Lower lobe of right lung (tissue), 2 donors: ENCODE measurements at regions not wholly inside any gene's neighbourhood (a gene's known extent, or its start where the extent isn't known, plus 50 kb on each side); places are given as distances from the start of the nearest gene placed in this dataset.
"Not testable (repeated sequence)": the region's sequence is repeated elsewhere in the genome, so short reads cannot be mapped to it uniquely, and the experiment has no call there.

Source experiments
- ATAC-seq, 2 donors: fragments of 200-7000 bp; cut with Tn5 transposase; one replicate each; pipeline ENCODE4 v1.9.1; 2020 to 2022; ENCODE audit warnings: mild to moderate bottlenecking in 2 of 2, moderate library complexity in 2 of 2
- DNase-seq: peaks from one replicate; pipeline ENCODE4 v3.0.0-alpha.2; 2020
- H3K27ac ChIP-seq: fragments of 200-600 bp; one replicate; pipeline ENCODE4 v1.8.0; 2022
- H3K27me3 ChIP-seq: fragments of 200-600 bp; one replicate; pipeline ENCODE4 v1.8.0; 2022; ENCODE audit warnings: low read depth
- H3K36me3 ChIP-seq: fragments of 200-600 bp; one replicate; pipeline ENCODE4 v1.8.0; 2022; ENCODE audit warnings: mild to moderate bottlenecking
- H3K4me1 ChIP-seq: fragments of 200-600 bp; one replicate; pipeline ENCODE4 v1.8.0; 2022
- H3K4me3 ChIP-seq: fragments of 200-600 bp; one replicate; pipeline ENCODE4 v1.8.0; 2022; ENCODE audit warnings: mild to moderate bottlenecking
- H3K9me3 ChIP-seq: fragments of 200-600 bp; one replicate; pipeline ENCODE4 v1.8.0; 2022
- CTCF ChIP-seq: fragments of 200-600 bp; IDR thresholded peaks from one replicate; pipeline ENCODE4 v1.8.0; 2022; ENCODE audit warnings: antibody characterized with exemption, mild to moderate bottlenecking
- intact Hi-C: fragments of 100-400 bp; cut with DNase I; formaldehyde crosslinking; loops from one replicate; pipeline ENCODE4 v1.11.0; 2022
- donor health status: DM: no; HTN: yes; CAD: no; lungs with severe emphysema.

- Histone ChIP-seq H3K4me1 (no peaks in the 10 kb centered on the region), H3K27ac (no peak overlapping the region), H3K36me3 (no peaks in the 10 kb centered on the region), H3K9me3 (no peaks in the 10 kb centered on the region), H3K4me3 (no peak overlapping the region), H3K27me3 (no peaks in the 10 kb centered on the region)
- DNase-seq = no peak
- intact Hi-C loops = no loop called here
- ATAC-seq = no peak
- TF ChIP-seq CTCF = no peak
Observed at GRCh38 chr18:14997357-14997756, 249.4 kb downstream of the ANKRD30B start.

DNA sequence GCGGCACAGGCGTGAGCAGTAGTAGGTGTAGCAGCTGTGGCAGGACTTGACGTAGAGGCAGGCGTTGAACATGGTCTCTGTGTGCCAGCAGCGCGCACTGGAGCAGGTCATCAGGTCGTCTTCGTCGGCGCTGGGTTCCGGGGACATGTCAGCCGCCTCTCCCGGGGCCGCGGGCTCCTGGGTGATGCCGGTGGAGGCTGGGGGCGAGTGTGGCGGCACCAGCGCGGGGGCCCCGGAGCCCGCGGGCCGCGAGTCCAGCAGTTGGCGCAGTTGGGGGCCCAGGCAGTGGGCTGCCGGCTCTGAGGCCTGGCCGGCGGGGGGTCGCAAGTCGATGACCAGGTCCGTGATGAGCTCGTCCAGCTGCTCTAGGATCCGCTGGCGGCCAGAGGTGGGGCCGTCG, 249.9 kb downstream of the ANKRD30B start:
- intact Hi-C loops, ATAC-seq, DNase-seq, H3K4me1 ChIP-seq, H3K4me3 ChIP-seq, H3K27me3 ChIP-seq, H3K27ac ChIP-seq, H3K36me3 ChIP-seq, H3K9me3 ChIP-seq: not testable (repeated sequence)

DNA sequence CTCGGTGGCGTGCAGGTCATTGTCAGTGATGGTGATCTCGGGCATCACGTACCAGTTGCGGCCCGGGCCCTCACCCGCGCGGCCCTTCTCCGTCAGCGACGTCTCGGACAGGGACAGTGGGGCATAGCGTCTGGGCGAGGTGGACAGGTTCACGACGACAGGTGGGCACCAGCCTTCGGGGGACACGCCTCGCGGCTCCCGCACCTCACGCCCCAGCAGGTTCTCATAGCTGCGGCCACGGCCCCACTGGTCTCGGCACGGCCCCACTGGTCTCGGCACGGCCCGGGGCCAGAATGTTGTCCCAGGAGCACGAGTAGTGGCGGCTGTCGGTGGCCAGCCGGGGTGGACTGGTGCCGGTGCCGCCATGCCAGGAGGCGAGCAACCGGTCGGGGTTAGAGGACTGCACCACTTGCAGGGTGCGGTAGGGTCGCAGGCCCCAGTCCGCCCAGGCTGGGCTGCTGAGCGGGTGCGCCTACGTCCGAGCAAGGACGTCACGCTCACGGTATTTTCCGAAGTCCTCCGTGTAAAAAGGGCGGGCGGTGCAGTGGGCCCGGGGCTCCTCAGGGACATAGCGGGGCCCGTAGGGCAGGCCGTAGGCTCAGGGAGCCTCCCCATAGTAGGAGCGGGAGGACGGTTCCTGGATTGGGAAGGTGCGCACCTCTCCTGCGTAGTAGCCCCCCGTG, 250.5 kb downstream of the ANKRD30B start:
- H3K9me3 ChIP-seq, intact Hi-C loops, ATAC-seq, H3K27ac ChIP-seq, H3K27me3 ChIP-seq, H3K4me3 ChIP-seq, DNase-seq, H3K36me3 ChIP-seq, H3K4me1 ChIP-seq: not testable (repeated sequence)

- H3K27ac ChIP-seq = no peak overlapping the region
- no peaks in the 10 kb centered on the region for H3K27me3 ChIP-seq
- intact Hi-C loops = no loop called here
- no peaks in the 10 kb centered on the region for H3K4me1 ChIP-seq
- no peaks in the 10 kb centered on the region for H3K9me3 ChIP-seq
- H3K4me3 ChIP-seq = no peak overlapping the region
- no peak for DNase-seq
- ATAC-seq = no peak
- TF ChIP-seq CTCF = no peak
- no peaks in the 10 kb centered on the region for H3K36me3 ChIP-seq
Observed at GRCh38 chr18:14999085-14999975, 251.4 kb downstream of the ANKRD30B start.

GRCh38 chr18:15000119-15001037, 252.4 kb downstream of the ANKRD30B start:
- H3K36me3 ChIP-seq, ATAC-seq, H3K4me1 ChIP-seq, intact Hi-C loops, H3K27me3 ChIP-seq, H3K4me3 ChIP-seq, H3K9me3 ChIP-seq, DNase-seq, H3K27ac ChIP-seq: not testable (repeated sequence)

- H3K9me3 ChIP-seq, H3K4me3 ChIP-seq, ATAC-seq, H3K36me3 ChIP-seq, H3K27ac ChIP-seq, H3K27me3 ChIP-seq, H3K4me1 ChIP-seq, intact Hi-C loops, DNase-seq: not testable (repeated sequence)
Observed at GRCh38 chr18:15001038-15001794, 253.2 kb downstream of the ANKRD30B start.

- DNase-seq, ATAC-seq, H3K27ac ChIP-seq, H3K4me1 ChIP-seq, H3K36me3 ChIP-seq, H3K9me3 ChIP-seq, intact Hi-C loops, H3K4me3 ChIP-seq, H3K27me3 ChIP-seq: not testable (repeated sequence)
Observed at GRCh38 chr18:15001795-15002107, 253.8 kb downstream of the ANKRD30B start.

DNA sequence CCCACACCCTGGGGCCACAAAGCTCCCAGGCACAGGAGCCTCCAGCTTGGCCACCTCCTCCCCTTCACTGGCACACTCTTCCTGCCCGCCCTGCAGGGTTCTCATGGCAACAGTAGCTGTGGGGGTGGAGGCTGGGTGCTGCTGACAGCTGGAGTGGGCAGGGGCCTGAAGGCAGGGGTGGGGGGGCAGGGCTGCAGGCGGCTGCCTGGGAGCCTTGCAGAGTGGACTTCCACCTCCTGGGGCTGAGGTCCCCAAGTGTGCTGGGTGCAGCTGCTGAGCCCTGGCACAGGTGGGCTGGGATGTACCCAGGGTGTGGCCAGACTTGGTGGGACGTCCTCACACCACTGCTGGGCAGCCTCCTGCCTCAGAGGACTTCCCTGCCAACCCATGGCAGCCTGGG, 254.8 kb downstream of the ANKRD30B start:
- H3K4me1 ChIP-seq, H3K4me3 ChIP-seq, H3K36me3 ChIP-seq, DNase-seq, H3K27me3 ChIP-seq, H3K27ac ChIP-seq, ATAC-seq, H3K9me3 ChIP-seq, intact Hi-C loops: not testable (repeated sequence)

DNA sequence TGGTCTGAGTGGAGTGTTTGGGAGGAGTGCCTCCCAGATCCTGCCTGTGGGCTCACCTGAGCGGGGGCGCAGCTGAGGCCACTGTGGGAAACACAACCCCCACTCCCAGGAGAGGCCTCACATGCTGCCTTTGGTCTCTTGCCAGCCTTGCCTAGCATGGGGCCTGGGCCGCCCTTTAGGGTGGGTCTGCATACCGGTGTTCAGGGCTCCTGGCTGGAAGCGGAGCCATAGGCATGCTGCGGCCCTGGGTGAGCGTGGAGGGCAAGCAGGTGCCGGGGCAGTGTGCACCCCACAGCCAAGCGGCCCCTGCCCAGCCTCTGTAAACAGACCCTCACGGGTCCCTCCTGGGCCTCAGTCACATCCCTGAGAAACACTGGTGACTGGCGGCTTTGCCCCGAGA, 255.3 kb downstream of the ANKRD30B start:
- H3K4me3 ChIP-seq, DNase-seq, H3K4me1 ChIP-seq, H3K27me3 ChIP-seq, H3K27ac ChIP-seq, H3K36me3 ChIP-seq, H3K9me3 ChIP-seq, intact Hi-C loops, ATAC-seq: not testable (repeated sequence)

DNA sequence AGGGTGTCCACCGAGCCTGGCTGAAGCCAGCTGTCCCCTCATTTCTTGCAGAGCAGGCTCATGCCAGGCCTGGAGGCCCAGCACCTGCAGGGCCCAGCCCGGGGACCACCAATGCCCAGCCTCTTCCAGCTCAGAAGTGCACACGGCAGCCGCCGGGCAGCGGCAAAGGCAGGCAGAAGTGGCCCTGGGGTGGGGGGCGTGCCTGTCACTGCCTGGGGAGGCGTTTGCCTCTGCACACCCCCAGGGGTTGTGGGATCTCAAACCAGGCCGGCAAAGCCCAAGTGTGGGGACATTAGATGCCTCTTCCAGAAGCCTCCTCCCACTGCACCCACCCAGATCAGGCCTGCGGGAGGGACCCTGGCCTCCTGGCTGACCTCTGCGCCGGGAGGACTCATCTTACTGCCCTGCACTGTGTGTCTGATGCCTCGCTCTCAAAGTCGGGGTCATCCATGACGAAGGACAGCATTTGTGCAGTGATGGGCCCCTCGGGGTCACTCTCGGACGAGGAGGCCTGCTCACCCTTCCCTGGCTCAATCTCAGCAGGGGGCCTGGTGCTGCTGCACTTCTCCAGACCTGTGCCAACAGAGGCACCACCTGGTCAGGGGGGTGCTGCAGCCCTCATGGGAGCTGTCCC, 255.8 kb downstream of the ANKRD30B start:
- H3K36me3 ChIP-seq, DNase-seq, ATAC-seq, H3K27me3 ChIP-seq, intact Hi-C loops, H3K9me3 ChIP-seq, H3K4me3 ChIP-seq, H3K27ac ChIP-seq, H3K4me1 ChIP-seq: not testable (repeated sequence)
